22Rv1 (cell line): ENCODE measurements at regions not wholly inside any gene's neighbourhood (a gene's known extent, or its start where the extent isn't known, plus 50 kb on each side); places are given as distances from the start of the nearest gene placed in this dataset.

Source experiments
- ZFX ChIP-seq: fragments of 450-650 bp; IDR thresholded peaks from 2 replicates; pipeline ENCODE4 v1.6.1; 2017; ENCODE audit warnings: antibody characterized with exemption, borderline replicate concordance
- TF ChIP-seq, protein P1 (sequence below): fragments of 450-650 bp; IDR thresholded peaks from 2 replicates; pipeline ENCODE4 v1.5.1; 2017; ENCODE audit warnings: mild to moderate bottlenecking

DNA sequence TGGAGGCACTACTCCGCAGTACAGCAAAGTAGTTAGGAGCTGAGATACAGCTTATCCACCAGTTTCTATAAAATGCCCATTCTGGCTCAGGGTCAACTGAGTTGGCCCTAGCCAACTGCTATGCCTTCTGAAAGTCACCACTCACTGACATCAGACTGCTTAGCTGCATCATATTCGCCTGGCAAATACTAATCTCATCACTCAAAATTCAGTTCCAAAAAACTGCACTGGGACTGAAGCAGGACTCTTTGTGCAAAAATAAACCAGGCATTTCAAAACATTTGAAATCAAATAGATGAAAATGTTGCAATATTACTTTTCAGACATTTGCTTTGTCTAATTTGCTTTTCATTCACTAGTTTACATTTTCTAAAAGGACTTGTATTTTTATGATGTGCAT is 230.0 kb downstream of the ALDH8A1 start:
- TF ChIP-seq, protein P1, sequence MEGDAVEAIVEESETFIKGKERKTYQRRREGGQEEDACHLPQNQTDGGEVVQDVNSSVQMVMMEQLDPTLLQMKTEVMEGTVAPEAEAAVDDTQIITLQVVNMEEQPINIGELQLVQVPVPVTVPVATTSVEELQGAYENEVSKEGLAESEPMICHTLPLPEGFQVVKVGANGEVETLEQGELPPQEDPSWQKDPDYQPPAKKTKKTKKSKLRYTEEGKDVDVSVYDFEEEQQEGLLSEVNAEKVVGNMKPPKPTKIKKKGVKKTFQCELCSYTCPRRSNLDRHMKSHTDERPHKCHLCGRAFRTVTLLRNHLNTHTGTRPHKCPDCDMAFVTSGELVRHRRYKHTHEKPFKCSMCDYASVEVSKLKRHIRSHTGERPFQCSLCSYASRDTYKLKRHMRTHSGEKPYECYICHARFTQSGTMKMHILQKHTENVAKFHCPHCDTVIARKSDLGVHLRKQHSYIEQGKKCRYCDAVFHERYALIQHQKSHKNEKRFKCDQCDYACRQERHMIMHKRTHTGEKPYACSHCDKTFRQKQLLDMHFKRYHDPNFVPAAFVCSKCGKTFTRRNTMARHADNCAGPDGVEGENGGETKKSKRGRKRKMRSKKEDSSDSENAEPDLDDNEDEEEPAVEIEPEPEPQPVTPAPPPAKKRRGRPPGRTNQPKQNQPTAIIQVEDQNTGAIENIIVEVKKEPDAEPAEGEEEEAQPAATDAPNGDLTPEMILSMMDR: no peak
- TF ChIP-seq ZFX: no peak
